ENCODE measurements at regions not wholly inside any gene's neighbourhood (a gene's known extent, or its start where the extent isn't known, plus 50 kb on each side); places are given as distances from the start of the nearest gene placed in this dataset.

- no peak for TF ChIP-seq CTCF (IDR thresholded peaks at IDR 0.05)
- no peak for TF ChIP-seq POLR2A (IDR thresholded peaks at IDR 0.05)
- no peak for TF ChIP-seq EP300 (IDR thresholded peaks at IDR 0.05)
- TF ChIP-seq POLR2AphosphoS5 (IDR thresholded peaks at IDR 0.05), result no peak
Observed at GRCh38 chr9:82168585-82168984, 180.0 kb downstream of the SPATA31D1 start.

Measured in suprapubic skin (tissue), 4 donors.